Kidney (tissue), 13 donors: ENCODE measurements at regions not wholly inside any gene's neighbourhood (a gene's known extent, or its start where the extent isn't known, plus 50 kb on each side); places are given as distances from the start of the nearest gene placed in this dataset.

Experiments
- DNase-seq, 5 donors: peaks; one replicate each; pipeline ENCODE4 v3.0.0-alpha.2; 2013 to 2020
- FAIRE-seq: peaks from 2 replicates; lab custom pipeline; 2012; peaks lifted over from hg19 to GRCh38; lab: Jason Lieb, UNC
- H3K27ac ChIP-seq, 2 donors: one replicate each; pipeline ENCODE4 v1.7.0; 2013; ENCODE audit warnings: low read depth in 2 of 2, low read length in 2 of 2, inconsistent platforms in 1 of 2
- H3K27me3 ChIP-seq: one replicate; pipeline ENCODE4 v1.7.1; 2013; ENCODE audit warnings: low read length, inconsistent platforms; ENCODE audit not compliant: control insufficient read depth, insufficient read depth
- H3K36me3 ChIP-seq, 3 donors: one replicate each; pipeline versions ENCODE4 v1.7.0 to v1.7.1; 2013; ENCODE audit warnings: low read length in 3 of 3, control low read depth in 1 of 3, inconsistent platforms in 1 of 3; ENCODE audit not compliant: insufficient read depth in 3 of 3, control insufficient read depth in 2 of 3
- H3K4me1 ChIP-seq, 3 donors: one replicate each; pipeline versions ENCODE4 v1.7.0 to v1.7.1; 2013; ENCODE audit warnings: low read length in 3 of 3, inconsistent platforms in 1 of 3, low read depth in 1 of 3; ENCODE audit not compliant: control insufficient read depth in 2 of 3, insufficient read depth in 2 of 3
- H3K4me3 ChIP-seq, 3 donors: one replicate each; pipeline versions ENCODE4 v1.7.0 to v1.8.1; 2013; ENCODE audit warnings: low read length in 3 of 3, control low read depth in 1 of 3, inconsistent platforms in 1 of 3
- H3K9ac ChIP-seq, 3 donors: one replicate each; pipeline versions ENCODE4 v1.7.0 to v1.7.1; 2013; ENCODE audit warnings: low read length in 3 of 3, control low read depth in 1 of 3, inconsistent platforms in 1 of 3
- H3K9me3 ChIP-seq, 3 donors: one replicate each; pipeline versions ENCODE4 v1.7.0 to v1.7.1; 2013; ENCODE audit warnings: low read length in 3 of 3, control low read depth in 1 of 3, inconsistent platforms in 1 of 3; ENCODE audit not compliant: control insufficient read depth in 2 of 3, insufficient read depth in 1 of 3
- CTCF ChIP-seq: IDR thresholded peaks from 3 replicates; pipeline ENCODE4 v1.5.1; 2012; ENCODE audit warnings: mild to moderate bottlenecking, moderate library complexity, borderline replicate concordance; ENCODE audit not compliant: insufficient read depth; ENCODE audit errors: extremely low read depth
- intact Hi-C: fragments of 100-400 bp; cut with DNase I; formaldehyde crosslinking; loops from one replicate; pipeline ENCODE4 v1.11.1; 2022
- donor health status: control.
- donor health status: control.
- donor health status: control.
- donor health status: control.
- donor health status: control.
- donor health status: DM: yes; HTN: yes; CAD: no.
- donor health status: Normal renal cell carcinoma (clear cell type).

- DNase-seq (no peak), FAIRE-seq (no peak)
- intact Hi-C loops: no loop called here
- Histone ChIP-seq H3K9me3 (no peaks in the 10 kb centered on the region), H3K4me1 (no peaks in the 10 kb centered on the region), H3K4me3 (no peak overlapping the region), H3K27ac (no peak overlapping the region), H3K36me3 (no peaks in the 10 kb centered on the region), H3K9ac (no peak overlapping the region), H3K27me3 (no peaks in the 10 kb centered on the region)
- no peak for TF ChIP-seq CTCF
Observed at GRCh38 chr16:55179411-55179810, 144.6 kb upstream of the IRX6 start.

GRCh38 chr16:55179852-55180585 lies 144.0 kb upstream of the IRX6 start:
- H3K9me3 ChIP-seq: no peaks in the 10 kb centered on the region
- H3K27me3 ChIP-seq: no peaks in the 10 kb centered on the region
- intact Hi-C loops: no loop called here
- DNase-seq (peak in 1 of 5 donors; percentile 20), FAIRE-seq (no peak)
- TF ChIP-seq CTCF: no peak
- H3K27ac ChIP-seq: no peak overlapping the region
- no peak overlapping the region for H3K9ac ChIP-seq
- no peaks in the 10 kb centered on the region for H3K36me3 ChIP-seq
- H3K4me1 ChIP-seq: no peaks in the 10 kb centered on the region
- no peak overlapping the region for H3K4me3 ChIP-seq

- no peak for TF ChIP-seq CTCF
- FAIRE-seq (no peak), DNase-seq (no peak)
- Histone ChIP-seq H3K9me3 (no peaks in the 10 kb centered on the region), H3K4me1 (no peaks in the 10 kb centered on the region), H3K27me3 (no peaks in the 10 kb centered on the region), H3K9ac (no peak overlapping the region), H3K4me3 (no peak overlapping the region), H3K36me3 (no peaks in the 10 kb centered on the region), H3K27ac (no peak overlapping the region)
- intact Hi-C loops: no loop called here
Observed at GRCh38 chr16:55184052-55184451, 140.0 kb upstream of the IRX6 start.

- H3K4me1 ChIP-seq: no peaks in the 10 kb centered on the region
- H3K4me3 ChIP-seq: no peak overlapping the region
- intact Hi-C loops: no loop called here
- DNase-seq: no peak
- no peaks in the 10 kb centered on the region for H3K27me3 ChIP-seq
- H3K27ac ChIP-seq: no peak overlapping the region
- FAIRE-seq: no peak
- H3K9ac ChIP-seq: no peak overlapping the region
- no peak for TF ChIP-seq CTCF
- no peaks in the 10 kb centered on the region for H3K9me3 ChIP-seq
- no peaks in the 10 kb centered on the region for H3K36me3 ChIP-seq
Observed at GRCh38 chr16:55184619-55185018, 139.4 kb upstream of the IRX6 start.
